Loucy (cell line): ENCODE measurements at regions not wholly inside any gene's neighbourhood (a gene's known extent, or its start where the extent isn't known, plus 50 kb on each side); places are given as distances from the start of the nearest gene placed in this dataset.

Source experiments
- H2AFZ ChIP-seq: fragments of 200-600 bp; sonication (generic); 2 replicates; pipeline ENCODE4 v1.6.0; 2016; ENCODE audit warnings: antibody characterized with exemption, mild to moderate bottlenecking, low read length, moderate library complexity
- H3F3A ChIP-seq: fragments of 200-600 bp; 2 replicates; pipeline ENCODE4 v1.6.0; 2016; ENCODE audit warnings: antibody characterized with exemption, low read depth, mild to moderate bottlenecking
- H3K27me3 ChIP-seq: fragments of 200-600 bp; sonication (generic); 2 replicates; pipeline ENCODE4 v1.6.1; 2014; ENCODE audit warnings: low read length, mild to moderate bottlenecking; ENCODE audit not compliant: insufficient read depth, poor library complexity, severe bottlenecking
- H3K36me3 ChIP-seq: fragments of 200-600 bp; sonication (generic); 2 replicates; pipeline ENCODE4 v1.6.1; 2016; ENCODE audit warnings: low read length; ENCODE audit not compliant: insufficient read depth
- H3K4me1 ChIP-seq: fragments of 200-600 bp; sonication (generic); 2 replicates; pipeline ENCODE4 v1.5.1; 2014; ENCODE audit warnings: low read length, mild to moderate bottlenecking; ENCODE audit not compliant: insufficient read depth, poor library complexity, severe bottlenecking
- H3K4me2 ChIP-seq: fragments of 200-600 bp; sonication (generic); 2 replicates; pipeline ENCODE4 v1.6.0; 2014; ENCODE audit warnings: antibody characterized with exemption, low read length, low read depth, mild to moderate bottlenecking; ENCODE audit not compliant: poor library complexity, severe bottlenecking
- H3K4me3 ChIP-seq: fragments of 200-600 bp; sonication (generic); 2 replicates; pipeline ENCODE4 v1.5.1; 2014; ENCODE audit warnings: low read length, mild to moderate bottlenecking, mixed read lengths; ENCODE audit not compliant: poor library complexity, severe bottlenecking
- H3K79me2 ChIP-seq: fragments of 200-600 bp; sonication (generic); 2 replicates; pipeline ENCODE4 v1.6.1; 2014; ENCODE audit warnings: low read length; ENCODE audit not compliant: insufficient read depth
- H3K9ac ChIP-seq: fragments of 200-600 bp; sonication (generic); 2 replicates; pipeline ENCODE4 v1.6.0; 2014; ENCODE audit warnings: mild to moderate bottlenecking, low read depth, low read length, moderate library complexity; ENCODE audit not compliant: poor library complexity, severe bottlenecking
- H3K9me2 ChIP-seq: fragments of 200-600 bp; sonication (generic); replicated peaks from 2 replicates; pipeline ENCODE4 v1.6.1; 2016; ENCODE audit warnings: low read depth, low read length, mixed read lengths
- H3K9me3 ChIP-seq: fragments of 200-600 bp; sonication (generic); 2 replicates; pipeline ENCODE4 v1.6.1; 2014; ENCODE audit warnings: mild to moderate bottlenecking, antibody characterized with exemption, low read length, low read depth; ENCODE audit not compliant: insufficient read depth
- H4K20me1 ChIP-seq: fragments of 200-600 bp; sonication (generic); 2 replicates; pipeline ENCODE4 v1.6.0; 2014; ENCODE audit warnings: antibody characterized with exemption, low read length, mild to moderate bottlenecking; ENCODE audit not compliant: insufficient read depth, poor library complexity, severe bottlenecking
- EZH2phosphoT487 ChIP-seq: fragments of 200-600 bp; IDR thresholded peaks from 2 replicates; pipeline ENCODE4 v1.6.1; 2018; ENCODE audit warnings: antibody characterized with exemption, mild to moderate bottlenecking, moderate library complexity, borderline replicate concordance
- TF ChIP-seq, protein P1 (sequence below): fragments of 200-600 bp; sonication (generic); conservative IDR thresholded peaks from 2 replicates; pipeline ENCODE4 v1.5.1; 2014; ENCODE audit warnings: mild to moderate bottlenecking, antibody characterized with exemption, low read length

DNA sequence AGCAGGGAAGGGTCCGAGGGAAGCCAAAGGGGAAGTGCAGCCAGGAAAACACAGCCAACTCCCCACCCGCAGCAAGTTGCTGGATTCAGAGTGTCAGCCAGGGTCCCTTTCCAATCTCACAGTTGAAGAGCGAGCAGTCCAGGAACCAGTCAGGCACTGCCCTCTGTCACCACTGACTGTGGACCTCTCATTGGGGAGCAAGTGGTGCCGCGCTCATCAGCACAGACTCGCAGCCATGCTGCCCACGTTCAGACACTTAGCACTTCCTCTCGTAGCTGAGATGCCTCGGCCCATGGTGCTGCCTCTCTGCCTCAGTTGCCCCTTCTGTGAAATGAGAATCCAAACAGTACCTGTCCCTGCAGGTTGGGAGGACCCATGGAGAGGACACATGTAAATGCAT, 123.6 kb upstream of the CHST15 start:
- Histone ChIP-seq H3K9me2 (no peaks in the 10 kb centered on the region), H4K20me1 (no peaks in the 10 kb centered on the region), H3K4me3 (no peak overlapping the region), H3K4me2 (no peak overlapping the region), H3K4me1 (no peaks in the 10 kb centered on the region), H3F3A (no peaks in the 10 kb centered on the region), H2AFZ (no peak overlapping the region), H3K9ac (no peak overlapping the region), H3K79me2 (no peaks in the 10 kb centered on the region), H3K27me3 (no peaks in the 10 kb centered on the region), H3K9me3 (no peaks in the 10 kb centered on the region), H3K36me3 (no peaks in the 10 kb centered on the region)
- TF ChIP-seq, protein P1, sequence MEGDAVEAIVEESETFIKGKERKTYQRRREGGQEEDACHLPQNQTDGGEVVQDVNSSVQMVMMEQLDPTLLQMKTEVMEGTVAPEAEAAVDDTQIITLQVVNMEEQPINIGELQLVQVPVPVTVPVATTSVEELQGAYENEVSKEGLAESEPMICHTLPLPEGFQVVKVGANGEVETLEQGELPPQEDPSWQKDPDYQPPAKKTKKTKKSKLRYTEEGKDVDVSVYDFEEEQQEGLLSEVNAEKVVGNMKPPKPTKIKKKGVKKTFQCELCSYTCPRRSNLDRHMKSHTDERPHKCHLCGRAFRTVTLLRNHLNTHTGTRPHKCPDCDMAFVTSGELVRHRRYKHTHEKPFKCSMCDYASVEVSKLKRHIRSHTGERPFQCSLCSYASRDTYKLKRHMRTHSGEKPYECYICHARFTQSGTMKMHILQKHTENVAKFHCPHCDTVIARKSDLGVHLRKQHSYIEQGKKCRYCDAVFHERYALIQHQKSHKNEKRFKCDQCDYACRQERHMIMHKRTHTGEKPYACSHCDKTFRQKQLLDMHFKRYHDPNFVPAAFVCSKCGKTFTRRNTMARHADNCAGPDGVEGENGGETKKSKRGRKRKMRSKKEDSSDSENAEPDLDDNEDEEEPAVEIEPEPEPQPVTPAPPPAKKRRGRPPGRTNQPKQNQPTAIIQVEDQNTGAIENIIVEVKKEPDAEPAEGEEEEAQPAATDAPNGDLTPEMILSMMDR = no peak
- no peak for TF ChIP-seq EZH2phosphoT487

DNA sequence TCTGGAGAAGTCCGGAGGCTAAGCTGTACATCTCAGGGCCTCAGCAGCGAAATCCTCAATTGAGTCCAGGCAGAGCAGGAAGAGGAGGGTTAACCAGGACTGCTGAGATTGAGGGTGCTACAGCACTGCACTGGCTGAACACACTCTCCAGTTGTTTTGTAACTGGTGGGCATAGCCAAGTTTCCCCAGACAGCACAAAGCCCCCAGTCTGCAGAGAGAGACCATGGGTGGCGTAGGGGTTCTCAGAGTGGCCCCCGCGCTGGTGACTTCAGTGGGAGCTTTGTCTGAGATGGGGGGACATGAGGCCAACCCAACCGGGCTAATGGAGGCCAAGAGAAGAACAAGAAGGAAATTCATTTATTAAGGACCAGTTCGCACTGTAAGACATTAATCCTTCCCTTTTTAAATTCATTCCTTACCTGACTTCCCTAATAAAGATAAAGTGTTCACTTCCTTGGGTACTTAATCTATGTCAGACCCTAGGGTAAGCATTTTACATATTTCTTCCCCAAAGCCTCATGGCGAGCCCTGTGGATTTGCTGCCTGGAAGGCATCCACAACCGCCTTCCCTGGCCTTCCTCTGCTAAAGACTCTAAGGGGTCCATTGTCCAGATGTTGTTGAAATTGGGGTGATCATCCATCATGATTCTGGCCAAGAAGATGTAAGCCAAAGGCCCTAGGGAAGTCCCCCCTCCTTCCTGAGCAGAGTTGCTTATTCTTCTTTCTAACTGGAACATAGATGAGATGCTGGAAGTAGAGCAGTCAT, 121.4 kb upstream of the CHST15 start:
- Histone ChIP-seq H3K9me2 (no peaks in the 10 kb centered on the region), H3K4me3 (no peak overlapping the region), H3K36me3 (no peaks in the 10 kb centered on the region), H3K9me3 (no peaks in the 10 kb centered on the region), H3K4me2 (no peak overlapping the region), H3F3A (no peaks in the 10 kb centered on the region), H3K79me2 (no peaks in the 10 kb centered on the region), H3K4me1 (no peaks in the 10 kb centered on the region), H3K27me3 (no peaks in the 10 kb centered on the region), H2AFZ (no peak overlapping the region), H3K9ac (no peak overlapping the region), H4K20me1 (no peaks in the 10 kb centered on the region)
- no peak for TF ChIP-seq EZH2phosphoT487
- TF ChIP-seq, protein P1 = no peak

DNA sequence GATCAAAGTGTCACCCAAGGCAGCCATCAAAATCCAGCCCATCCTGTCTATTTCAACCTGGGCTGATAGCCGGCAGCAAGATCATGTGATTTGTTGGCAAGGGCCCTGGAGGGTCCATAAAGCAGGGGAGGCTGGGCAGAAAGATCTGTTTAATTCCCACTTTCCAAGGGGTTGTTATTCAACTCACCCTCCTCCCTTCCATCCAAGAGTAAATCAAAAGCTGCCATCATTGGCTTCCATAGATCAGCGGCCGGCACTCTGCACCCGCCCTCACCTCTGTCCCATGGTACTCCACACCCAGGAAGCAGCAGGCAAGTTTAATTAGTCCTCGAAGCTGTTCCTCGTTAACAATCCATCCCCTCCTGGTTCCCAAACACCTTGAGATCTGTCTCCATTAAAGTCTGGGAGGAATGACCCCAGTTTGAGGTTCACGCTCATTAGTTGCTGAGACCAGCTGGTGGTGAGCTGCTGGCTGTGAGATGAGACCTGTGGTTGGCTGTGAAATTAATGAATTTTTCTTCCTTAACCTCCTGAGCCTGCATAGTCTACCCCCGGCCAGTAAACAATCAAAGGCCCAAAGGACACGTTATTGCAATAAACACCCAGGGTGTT, 120.6 kb upstream of the CHST15 start:
- Histone ChIP-seq H3K9me3 (no peaks in the 10 kb centered on the region), H3K36me3 (no peaks in the 10 kb centered on the region), H3K27me3 (no peaks in the 10 kb centered on the region), H3K4me3 (no peak overlapping the region), H3K9me2 (no peaks in the 10 kb centered on the region), H3F3A (no peaks in the 10 kb centered on the region), H4K20me1 (no peaks in the 10 kb centered on the region), H3K79me2 (no peaks in the 10 kb centered on the region), H3K4me1 (no peaks in the 10 kb centered on the region), H3K9ac (no peak overlapping the region), H3K4me2 (no peak overlapping the region), H2AFZ (no peak overlapping the region)
- TF ChIP-seq, protein P1 = no peak
- no peak for TF ChIP-seq EZH2phosphoT487
